Ascending aorta (tissue), 2 donors: ENCODE measurements at regions not wholly inside any gene's neighbourhood (a gene's known extent, or its start where the extent isn't known, plus 50 kb on each side); places are given as distances from the start of the nearest gene placed in this dataset.

Source experiments
- DNase-seq, 2 donors: peaks; one replicate each; pipeline ENCODE4 v3.0.0-alpha.2; 2019; ENCODE audit warnings: low spot score in 2 of 2
- H3K27ac ChIP-seq, 2 donors: fragments of 200-600 bp; sonication (generic); one replicate each; pipeline ENCODE4 v1.5.1; 2016 to 2017; ENCODE audit warnings: mild to moderate bottlenecking in 1 of 2
- H3K27me3 ChIP-seq: fragments of 200-600 bp; sonication (generic); one replicate; pipeline ENCODE4 v1.5.1; 2017
- H3K36me3 ChIP-seq, 2 donors: fragments of 200-600 bp; sonication (generic); one replicate each; pipeline ENCODE4 v1.5.1; 2016
- H3K4me1 ChIP-seq, 2 donors: fragments of 200-600 bp; sonication (generic); one replicate each; pipeline ENCODE4 v1.5.1; 2016 to 2017; ENCODE audit warnings: mild to moderate bottlenecking in 1 of 2
- H3K4me3 ChIP-seq, 2 donors: fragments of 200-600 bp; sonication (generic); one replicate each; pipeline ENCODE4 v1.5.1; 2016 to 2017; ENCODE audit warnings: mild to moderate bottlenecking in 1 of 2
- H3K9me3 ChIP-seq, 2 donors: fragments of 200-600 bp; sonication (generic); one replicate each; pipeline ENCODE4 v1.5.1; 2016
- CTCF ChIP-seq, 3 experiments: fragments of 200-600 bp in 2 of 3; fragments of 450-650 bp in 1 of 3; sonication (generic) in 2 of 3; IDR thresholded peaks; one replicate each; pipeline ENCODE4 v1.5.1; 2016 to 2019; ENCODE audit warnings: antibody characterized with exemption in 3 of 3, mild to moderate bottlenecking in 1 of 3, moderate library complexity in 1 of 3
- intact Hi-C: fragments of 100-400 bp; cut with DNase I; formaldehyde crosslinking; loops from one replicate; pipeline ENCODE4 v1.15.1; 2023

DNA sequence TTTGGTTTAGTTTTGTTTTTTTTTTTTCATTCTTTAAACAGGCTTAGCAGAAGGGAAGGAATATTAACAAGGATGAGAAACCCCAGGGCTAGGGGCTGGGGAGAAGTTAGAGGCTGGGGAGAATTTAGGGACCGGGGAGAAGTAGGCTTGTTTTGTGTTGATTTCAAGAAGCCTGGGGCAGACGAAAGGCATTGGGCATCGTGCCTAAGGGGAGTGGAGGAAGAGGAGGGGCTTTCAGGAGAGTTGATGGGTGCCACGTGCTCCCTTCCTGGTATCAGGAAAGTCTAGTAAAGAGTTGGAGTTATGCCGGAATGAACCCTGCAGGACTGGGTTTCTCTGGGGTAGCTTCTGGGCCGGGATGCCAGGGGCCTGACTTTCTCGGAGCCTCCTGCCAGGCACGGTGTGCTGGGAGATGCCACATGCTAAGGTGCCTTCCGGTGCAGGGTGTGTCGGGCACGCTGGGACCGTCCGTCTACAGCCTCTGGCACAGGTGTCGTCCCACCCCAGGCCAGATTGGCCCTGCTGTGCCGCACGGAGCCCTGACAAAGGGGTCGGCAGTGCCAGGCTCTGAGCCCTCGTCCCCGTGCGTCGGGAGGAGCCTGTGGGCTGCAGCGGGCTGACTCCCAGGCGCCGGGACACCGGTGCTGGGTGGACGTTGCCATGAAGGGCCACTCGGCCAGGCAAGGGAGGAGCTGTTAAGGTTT, 159.9 kb downstream of the OLFM1 start:
- H3K27me3 ChIP-seq, result no peaks in the 10 kb centered on the region
- H3K27ac ChIP-seq, result no peak overlapping the region
- intact Hi-C loops, result no loop called here
- H3K9me3 ChIP-seq, result no peaks in the 10 kb centered on the region
- TF ChIP-seq CTCF (IDR thresholded peaks at IDR 0.05), result no peak
- no peaks in the 10 kb centered on the region for H3K36me3 ChIP-seq
- H3K4me3 ChIP-seq, result no peak overlapping the region
- no peak for DNase-seq
- no peaks in the 10 kb centered on the region for H3K4me1 ChIP-seq

- no peak for DNase-seq
Measured at GRCh38 chr9:135248111-135248510, 160.6 kb downstream of the OLFM1 start.

DNA sequence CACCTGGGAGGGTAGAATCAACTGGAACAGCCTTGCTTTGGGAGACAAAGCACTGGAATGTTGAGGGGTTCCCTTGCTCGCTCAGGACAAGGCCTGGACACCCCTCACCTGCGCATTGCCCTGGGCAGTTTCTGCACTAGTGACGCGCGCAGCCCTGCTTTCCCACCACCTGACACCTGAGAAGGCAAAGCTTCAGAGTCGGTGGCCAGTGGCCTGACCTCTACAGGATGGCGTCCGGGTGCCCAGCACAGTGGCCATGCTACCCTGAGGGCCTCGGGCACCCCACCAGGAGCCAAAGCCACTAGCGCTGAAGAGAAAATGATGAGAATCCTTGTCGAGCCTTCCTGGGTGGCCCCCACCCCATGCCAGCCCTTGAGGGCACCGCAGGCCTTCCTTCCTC, 161.3 kb downstream of the OLFM1 start:
- Histone ChIP-seq H3K27me3 (no peaks in the 10 kb centered on the region), H3K4me1 (no peaks in the 10 kb centered on the region), H3K36me3 (no peaks in the 10 kb centered on the region), H3K27ac (no peak overlapping the region), H3K9me3 (no peaks in the 10 kb centered on the region), H3K4me3 (no peak overlapping the region)
- TF ChIP-seq CTCF (IDR thresholded peaks at IDR 0.05), result no peak
- no peak for DNase-seq
- intact Hi-C loops, result no loop called here

More at GRCh38 chr9:135248111-135248510, 160.6 kb downstream of the OLFM1 start:
- Histone ChIP-seq H3K4me1 (no peaks in the 10 kb centered on the region), H3K4me3 (no peak overlapping the region), H3K27ac (no peak overlapping the region), H3K36me3 (no peaks in the 10 kb centered on the region), H3K9me3 (no peaks in the 10 kb centered on the region), H3K27me3 (no peaks in the 10 kb centered on the region)
- TF ChIP-seq CTCF (IDR thresholded peaks at IDR 0.05), result no peak
- intact Hi-C loops, result no loop called here

DNA sequence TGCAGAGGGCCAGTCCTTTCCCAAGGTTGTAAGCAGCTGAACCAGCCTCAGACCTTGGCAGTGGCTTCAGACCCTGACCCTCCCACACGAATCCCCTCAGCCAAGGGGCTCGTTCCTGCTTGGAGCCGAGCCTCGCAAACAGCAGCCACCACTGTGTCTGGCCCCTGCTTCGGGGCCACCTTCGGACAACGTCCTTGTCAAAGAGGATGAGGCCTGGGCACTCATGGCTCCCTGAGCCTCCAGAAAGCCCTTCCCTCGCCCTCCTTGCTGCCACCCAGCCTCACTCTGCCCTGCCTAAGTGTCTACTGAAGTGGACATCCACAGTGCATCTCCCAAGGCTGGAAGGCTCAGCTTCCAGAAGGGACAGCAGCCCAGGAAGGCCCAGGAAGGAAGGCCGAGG, 161.7 kb downstream of the OLFM1 start:
- intact Hi-C loops, result no loop called here
- H3K27me3 ChIP-seq, result no peaks in the 10 kb centered on the region
- no peak overlapping the region for H3K4me3 ChIP-seq
- no peak for TF ChIP-seq CTCF (IDR thresholded peaks at IDR 0.05)
- H3K27ac ChIP-seq, result no peak overlapping the region
- no peaks in the 10 kb centered on the region for H3K9me3 ChIP-seq
- no peak for DNase-seq
- H3K4me1 ChIP-seq, result no peaks in the 10 kb centered on the region
- no peaks in the 10 kb centered on the region for H3K36me3 ChIP-seq

DNA sequence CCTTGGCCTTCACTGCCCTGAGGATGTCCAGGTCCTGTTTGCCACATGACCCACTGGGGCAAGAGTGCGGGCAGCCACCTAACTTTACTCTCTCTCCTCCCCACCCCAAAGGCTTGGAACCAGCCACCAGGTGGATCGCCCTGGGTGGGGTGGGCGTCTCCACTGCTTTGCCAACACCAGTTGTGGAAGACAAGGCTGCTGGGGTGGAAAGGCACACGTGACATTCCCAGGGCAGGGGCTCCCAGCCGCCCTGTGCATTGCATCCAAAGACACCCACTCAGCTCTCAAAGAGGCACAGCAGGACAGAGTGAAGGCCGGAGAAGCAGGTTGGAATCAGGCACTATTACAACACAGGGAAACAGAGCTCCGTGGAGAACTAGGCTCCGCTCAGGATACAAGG, 162.2 kb downstream of the OLFM1 start:
- Histone ChIP-seq H3K36me3 (no peaks in the 10 kb centered on the region), H3K27me3 (no peaks in the 10 kb centered on the region), H3K9me3 (no peaks in the 10 kb centered on the region), H3K27ac (no peak overlapping the region), H3K4me3 (no peak overlapping the region), H3K4me1 (no peaks in the 10 kb centered on the region)
- no peak for DNase-seq
- intact Hi-C loops, result no loop called here
- TF ChIP-seq CTCF (IDR thresholded peaks at IDR 0.05), result no peak

DNA sequence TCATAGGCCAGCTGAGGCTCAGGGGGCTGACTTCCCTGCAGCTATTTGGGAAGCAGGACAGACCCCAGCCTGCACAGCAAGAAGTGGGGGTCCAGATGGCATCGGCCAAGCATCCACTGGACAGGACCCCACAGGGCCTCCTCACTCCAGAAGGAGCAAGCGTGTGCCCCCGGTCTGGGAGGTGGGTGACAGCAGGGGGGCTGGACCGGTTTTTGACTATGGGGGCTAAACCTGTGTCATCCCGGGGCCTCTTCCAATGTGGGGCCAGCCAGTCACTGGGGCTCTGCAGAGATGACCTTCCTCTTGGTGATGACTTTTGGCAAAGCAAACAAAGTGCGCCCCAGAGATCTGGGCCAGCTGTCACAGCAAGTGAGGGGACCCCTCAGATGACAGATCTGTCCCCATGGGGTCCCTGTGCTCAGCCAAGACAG, 163.9 kb downstream of the OLFM1 start:
- H3K4me3 ChIP-seq, result no peak overlapping the region
- no peaks in the 10 kb centered on the region for H3K9me3 ChIP-seq
- no peak for DNase-seq
- H3K27me3 ChIP-seq, result no peaks in the 10 kb centered on the region
- intact Hi-C loops, result no loop called here
- no peaks in the 10 kb centered on the region for H3K4me1 ChIP-seq
- no peak overlapping the region for H3K27ac ChIP-seq
- no peak for TF ChIP-seq CTCF (IDR thresholded peaks at IDR 0.05)
- no peaks in the 10 kb centered on the region for H3K36me3 ChIP-seq
